CD14-positive monocyte (primary cell): ENCODE measurements at regions not wholly inside any gene's neighbourhood (a gene's known extent, or its start where the extent isn't known, plus 50 kb on each side); places are given as distances from the start of the nearest gene placed in this dataset.

Experiments used
- DNase-seq, 3 donors: peaks; one replicate each; pipeline ENCODE4 v3.0.0-alpha.2; 2011 to 2022
- H2AFZ ChIP-seq: 2 replicates; pipeline ENCODE4 v1.6.0; 2012; ENCODE audit warnings: mild to moderate bottlenecking, low read depth, low read length, inconsistent platforms; ENCODE audit not compliant: insufficient read depth, poor library complexity, severe bottlenecking
- H3K27ac ChIP-seq, 2 donors: 1 replicate in 1 of 2; 2 replicates in 1 of 2; pipeline ENCODE4 v1.5.1; 2012 to 2013; ENCODE audit warnings: low read length in 2 of 2, control low read depth in 1 of 2, inconsistent platforms in 1 of 2, low read depth in 1 of 2, mild to moderate bottlenecking in 1 of 2
- H3K27me3 ChIP-seq, 2 donors: one replicate each; pipeline versions ENCODE4 v1.6.0 to v1.6.1; 2011 to 2013; ENCODE audit warnings: low read length in 2 of 2; ENCODE audit not compliant: control insufficient read depth in 2 of 2, insufficient read depth in 2 of 2
- H3K36me3 ChIP-seq, 2 donors: replicated peaks in 1 of 2; 1 replicate in 1 of 2; 2 replicates in 1 of 2; pipeline versions ENCODE4 v1.5.1 to v1.6.1; 2012 to 2013; ENCODE audit warnings: low read length in 2 of 2, control low read depth in 1 of 2, inconsistent platforms in 1 of 2, mild to moderate bottlenecking in 1 of 2; ENCODE audit not compliant: insufficient read depth in 2 of 2, control insufficient read depth in 1 of 2
- H3K4me1 ChIP-seq, 2 donors: 1 replicate in 1 of 2; 2 replicates in 1 of 2; pipeline versions ENCODE4 v1.5.1 to v1.6.1; 2012 to 2013; ENCODE audit warnings: low read length in 2 of 2, control low read depth in 1 of 2, inconsistent platforms in 1 of 2, mild to moderate bottlenecking in 1 of 2, moderate library complexity in 1 of 2; ENCODE audit not compliant: insufficient read depth in 2 of 2, control insufficient read depth in 1 of 2
- H3K4me2 ChIP-seq: replicated peaks from 2 replicates; pipeline ENCODE3; 2012; ENCODE audit warnings: low read length, moderate library complexity, mild to moderate bottlenecking; ENCODE audit not compliant: poor library complexity, severe bottlenecking; ENCODE audit errors: extremely low read depth
- H3K4me3 ChIP-seq, 3 experiments: fragments of 200-600 bp in 1 of 3; sonication (generic) in 1 of 3; replicated peaks in 1 of 3; 1 replicate in 2 of 3; 2 replicates in 1 of 3; pipeline ENCODE4 v1.5.1; 2011 to 2013; ENCODE audit warnings: low read length in 3 of 3, mild to moderate bottlenecking in 3 of 3, control low read depth in 2 of 3, low read depth in 2 of 3, inconsistent platforms in 1 of 3, moderate library complexity in 1 of 3
- H3K79me2 ChIP-seq: 2 replicates; pipeline ENCODE4 v1.6.0; 2012; ENCODE audit warnings: mild to moderate bottlenecking, control low read depth, inconsistent platforms, low read length, moderate library complexity; ENCODE audit not compliant: insufficient read depth
- H3K9ac ChIP-seq: 2 replicates; pipeline ENCODE4 v1.6.0; 2017; ENCODE audit warnings: low read length, mild to moderate bottlenecking; ENCODE audit not compliant: insufficient read depth, poor library complexity, severe bottlenecking
- H3K9me3 ChIP-seq, 2 donors: replicated peaks in 1 of 2; 1 replicate in 1 of 2; 2 replicates in 1 of 2; pipeline versions ENCODE4 v1.5.1 to v1.6.1; 2012 to 2013; ENCODE audit warnings: low read length in 2 of 2, control low read depth in 1 of 2; ENCODE audit not compliant: control insufficient read depth in 1 of 2, insufficient read depth in 1 of 2
- H4K20me1 ChIP-seq: 2 replicates; pipeline ENCODE4 v1.6.0; 2012; ENCODE audit warnings: mild to moderate bottlenecking, low read length, control low read depth, moderate library complexity; ENCODE audit not compliant: insufficient read depth
- H3K27ac Mint-ChIP-seq, 7 donors: one replicate each; pipeline ENCODE4 v1.8.0; 2020; ENCODE audit warnings: mild to moderate bottlenecking in 7 of 7, mixed read lengths in 7 of 7, moderate library complexity in 6 of 7, inconsistent platforms in 2 of 7
- H3K27me3 Mint-ChIP-seq, 3 donors: one replicate each; pipeline ENCODE4 v1.8.0; 2021 to 2022; ENCODE audit warnings: low read depth in 3 of 3, mild to moderate bottlenecking in 3 of 3, mixed read lengths in 3 of 3, moderate library complexity in 3 of 3, inconsistent platforms in 1 of 3
- H3K36me3 Mint-ChIP-seq, 2 donors: one replicate each; pipeline ENCODE4 v1.8.0; 2020; ENCODE audit warnings: mixed read lengths in 2 of 2, inconsistent platforms in 1 of 2, mild to moderate bottlenecking in 1 of 2
- H3K4me1 Mint-ChIP-seq: one replicate; pipeline ENCODE4 v1.8.0; 2020; ENCODE audit warnings: mild to moderate bottlenecking, mixed read lengths
- H3K4me3 Mint-ChIP-seq, 2 donors: one replicate each; pipeline ENCODE4 v1.8.0; 2020; ENCODE audit warnings: mild to moderate bottlenecking in 2 of 2, mixed read lengths in 2 of 2, moderate library complexity in 1 of 2
- H3K9me3 Mint-ChIP-seq, 7 donors: one replicate each; pipeline ENCODE4 v1.8.0; 2020 to 2022; ENCODE audit warnings: mixed read lengths in 7 of 7, mild to moderate bottlenecking in 6 of 7, moderate library complexity in 6 of 7, inconsistent platforms in 2 of 7
- CTCF ChIP-seq: fragments of 200-600 bp; IDR thresholded peaks from one replicate; pipeline ENCODE4 v1.8.0; 2022; ENCODE audit warnings: antibody characterized with exemption, mild to moderate bottlenecking
- WGBS: methylation state at CpG from one replicate; pipeline ENCODE4 v1.1.5; 2013; ENCODE audit warnings: missing lambda C conversion rate; ENCODE audit not compliant: insufficient coverage; 5-methylcytosine and 5-hydroxymethylcytosine counted together
- intact Hi-C, 2 donors: fragments of 100-400 bp; cut with micrococcal nuclease; formaldehyde crosslinking; loops; one replicate each; pipeline versions ENCODE4 v1.15.0 to v1.15.1; 2023

GRCh38 chr3:148093753-148094152 lies 604.0 kb upstream of the AGTR1 start:
- H3K9me3 ChIP-seq, result no peaks in the 10 kb centered on the region
- no peak overlapping the region for H3K27ac ChIP-seq
- peaks cover 0 to 1% (median 0%) of the 10 kb centered on the region in 3 donors for H3K27me3 Mint-ChIP-seq
- no peak overlapping the region for H3K4me2 ChIP-seq
- intact Hi-C loops, result no loop called here
- DNase-seq, result no peak
- no peak overlapping the region for H2AFZ ChIP-seq
- no peaks in the 10 kb centered on the region for H3K36me3 ChIP-seq
- no peaks in the 10 kb centered on the region for H3K36me3 Mint-ChIP-seq
- no peak overlapping the region for H3K4me3 Mint-ChIP-seq
- TF ChIP-seq CTCF, result no peak
- no peaks in the 10 kb centered on the region for H3K4me1 ChIP-seq
- H3K27me3 ChIP-seq, result no peaks in the 10 kb centered on the region
- H3K27ac Mint-ChIP-seq, result no peak overlapping the region
- peaks cover 0 to 2% (median 0%) of the 10 kb centered on the region in 7 donors for H3K9me3 Mint-ChIP-seq
- H4K20me1 ChIP-seq, result no peaks in the 10 kb centered on the region
- H3K9ac ChIP-seq, result no peak overlapping the region
- no peaks in the 10 kb centered on the region for H3K4me1 Mint-ChIP-seq
- H3K4me3 ChIP-seq, result no peak overlapping the region
- H3K79me2 ChIP-seq, result no peaks in the 10 kb centered on the region
- no CpG with 5 or more reads among the region's 1 CpG for WGBS

GRCh38 chr3:148095962-148096361 lies 601.7 kb upstream of the AGTR1 start:
- H3K9ac ChIP-seq, result no peak overlapping the region
- peaks cover 0 to 2% (median 0%) of the 10 kb centered on the region in 7 donors for H3K9me3 Mint-ChIP-seq
- H3K79me2 ChIP-seq, result no peaks in the 10 kb centered on the region
- no peaks in the 10 kb centered on the region for H3K4me1 ChIP-seq
- H3K4me2 ChIP-seq, result no peak overlapping the region
- WGBS, result no CpG with 5 or more reads among the region's 5 CpGs
- no peaks in the 10 kb centered on the region for H3K27me3 ChIP-seq
- H2AFZ ChIP-seq, result no peak overlapping the region
- H3K27ac Mint-ChIP-seq, result no peak overlapping the region
- no peaks in the 10 kb centered on the region for H3K36me3 Mint-ChIP-seq
- H3K4me3 ChIP-seq, result no peak overlapping the region
- DNase-seq, result no peak
- no peak overlapping the region for H3K27ac ChIP-seq
- TF ChIP-seq CTCF, result no peak
- H4K20me1 ChIP-seq, result no peaks in the 10 kb centered on the region
- H3K4me3 Mint-ChIP-seq, result no peak overlapping the region
- H3K27me3 Mint-ChIP-seq, result no peaks in the 10 kb centered on the region
- no peaks in the 10 kb centered on the region for H3K9me3 ChIP-seq
- intact Hi-C loops, result no loop called here
- no peaks in the 10 kb centered on the region for H3K36me3 ChIP-seq
- H3K4me1 Mint-ChIP-seq, result no peaks in the 10 kb centered on the region
